ENCODE measurements at regions not wholly inside any gene's neighbourhood (a gene's known extent, or its start where the extent isn't known, plus 50 kb on each side); places are given as distances from the start of the nearest gene placed in this dataset.

DNA sequence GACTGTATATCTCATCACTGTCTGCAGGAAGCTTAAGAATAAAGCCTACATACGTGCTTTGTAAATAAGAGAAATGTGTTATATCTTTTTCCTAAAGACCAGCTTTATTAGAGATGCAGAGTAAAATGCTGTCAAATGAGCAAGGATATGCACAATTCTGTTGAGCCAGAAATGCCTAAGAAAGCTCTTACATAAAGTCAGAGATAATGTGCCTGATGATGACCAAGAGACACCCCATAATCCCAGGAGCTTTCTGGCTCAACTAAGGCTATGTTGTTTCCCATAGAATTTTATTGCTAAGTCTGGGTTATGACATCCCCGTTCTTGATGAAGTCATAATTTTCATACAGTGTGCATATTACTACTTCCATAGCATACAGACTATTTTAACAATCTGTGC is 209.9 kb downstream of the GALC start:
- Histone ChIP-seq H4K8ac (ENCODE audit: low read depth in 2 of 2, low read length in 2 of 2) (no peak overlapping the region), H3K36me3 (ENCODE audit: control insufficient read depth, insufficient read depth, low read length) (no peaks in the 10 kb centered on the region), H2BK20ac (ENCODE audit: low read depth, low read length) (no peak overlapping the region), H3K27me3 (ENCODE audit: control insufficient read depth, insufficient read depth, low read length) (no peaks in the 10 kb centered on the region), H3K4me1 (ENCODE audit: control insufficient read depth, insufficient read depth, low read length) (no peaks in the 10 kb centered on the region), H3K9me1 (ENCODE audit: insufficient read depth, low read length) (no peaks in the 10 kb centered on the region), H3K27ac (ENCODE audit: insufficient read depth, low read length) (no peak overlapping the region), H3K4me2 (ENCODE audit: low read depth, low read length) (no peak overlapping the region), H4K20me1 (ENCODE audit: insufficient read depth, low read length) (no peaks in the 10 kb centered on the region), H3K79me1 (ENCODE audit: low read depth in 1 of 2, low read length in 2 of 2) (no peaks in the 10 kb centered on the region), H3K4me3 (ENCODE audit: insufficient read depth, low read depth, low read length) (no peak overlapping the region), H3K9ac (ENCODE audit: low read depth, low read length) (no peak overlapping the region), H4K5ac (ENCODE audit: low read depth, low read length) (no peak overlapping the region), H3K18ac (ENCODE audit: low read depth, low read length) (no peak overlapping the region), H3K9me3 (ENCODE audit: control insufficient read depth, insufficient read depth, low read length) (peaks cover 13% of the 10 kb centered on the region), H2BK5ac (ENCODE audit: low read depth, low read length, poor library complexity, severe bottlenecking) (no peak overlapping the region), H2AK5ac (ENCODE audit: low read depth, low read length) (no peak overlapping the region), H3K4ac (ENCODE audit: low read depth, low read length) (no peak overlapping the region), H4K91ac (ENCODE audit: insufficient read depth, low read depth, low read length) (no peak overlapping the region), H2AK9ac (replicated peaks; ENCODE audit: low read depth, low read length, poor library complexity) (no peak overlapping the region), H3K14ac (replicated peaks; ENCODE audit: low read depth, low read length) (no peak overlapping the region), H2AFZ (replicated peaks; ENCODE audit: low read length, poor library complexity) (no peak overlapping the region), H2BK15ac (ENCODE audit: low read depth, low read length) (no peak overlapping the region), H2BK120ac (ENCODE audit: low read depth, low read length) (no peak overlapping the region), H3K23ac (ENCODE audit: low read depth, low read length) (no peak overlapping the region), H3K56ac (ENCODE audit: extremely low read depth, insufficient read depth, low read length) (no peak overlapping the region)
- POLR2A ChIA-PET (ENCODE audit: unreplicated experiment): no interaction called here
- no peak for ATAC-seq (ENCODE audit: low read depth)
- in situ Hi-C loops (cut with MboI; ENCODE audit: low sequenced_read_pairs): no loop called here
- no peak for TF ChIP-seq MAZ (IDR thresholded peaks at IDR 0.05; ENCODE audit: borderline replicate concordance, low read depth, low read length)
- no peak for TF ChIP-seq RFX5 (IDR thresholded peaks at IDR 0.05; ENCODE audit: low read depth, low read length)
- no peak for TF ChIP-seq MXI1 (IDR thresholded peaks at IDR 0.05; ENCODE audit: borderline replicate concordance, low read depth, low read length)
- TF ChIP-seq MAFK (IDR thresholded peaks at IDR 0.05; ENCODE audit: low read depth, low read length): no peak
- TF ChIP-seq BHLHE40 (IDR thresholded peaks at IDR 0.05; ENCODE audit: low read depth, low read length): no peak
- TF ChIP-seq RCOR1 (IDR thresholded peaks at IDR 0.05; ENCODE audit: insufficient replicate concordance, low read length): no peak
- WGBS, 2 experiments (ENCODE audit: extremely low coverage in 2 of 2, insufficient read length in 1 of 2): no CpG with 5 or more reads among the region's 2 CpGs
- dilution Hi-C loops (cut with HindIII; ENCODE audit: low sequenced_read_pairs, unreplicated experiment): no loop called here
- intact Hi-C loops (cut with micrococcal nuclease): no loop called here
- DNase-seq: no peak
- BruUV-seq (replicated peaks): no TSS peak
- CTCF ChIA-PET: no interaction called here

Measured in IMR-90 (cell line).